CMK (cell line): ENCODE measurements at regions not wholly inside any gene's neighbourhood (a gene's known extent, or its start where the extent isn't known, plus 50 kb on each side); places are given as distances from the start of the nearest gene placed in this dataset.
"Not testable (repeated sequence)": the region's sequence is repeated elsewhere in the genome, so short reads cannot be mapped to it uniquely, and the experiment has no call there.

Experiments
- DNase-seq: peaks from one replicate; pipeline ENCODE4 v3.0.0-alpha.2; 2010; ENCODE audit warnings: low read depth

- DNase-seq, result no peak
Observed at GRCh38 chr6:4259391-4259790, 124.0 kb upstream of the ECI2 start.

GRCh38 chr6:4258733-4259132 is 123.4 kb upstream of the ECI2 start:
- DNase-seq, result no peak

- no peak for DNase-seq
Observed at GRCh38 chr6:4256969-4257368, 121.6 kb upstream of the ECI2 start.

GRCh38 chr6:4253604-4254231 is 118.3 kb upstream of the ECI2 start:
- no peak for DNase-seq

GRCh38 chr6:4252445-4252844 is 117.1 kb upstream of the ECI2 start:
- not testable (repeated sequence) for DNase-seq

GRCh38 chr6:4250645-4251044 is 115.3 kb upstream of the ECI2 start:
- no peak for DNase-seq

- DNase-seq, result not testable (repeated sequence)
Observed at GRCh38 chr6:4243832-4244231, 108.5 kb upstream of the ECI2 start.

- DNase-seq, result no peak
Observed at GRCh38 chr6:4243237-4243636, 107.9 kb upstream of the ECI2 start.

- DNase-seq, result no peak
Observed at GRCh38 chr6:4242601-4243000, 107.2 kb upstream of the ECI2 start.

- DNase-seq, result no peak
Observed at GRCh38 chr6:4240148-4240547, 104.8 kb upstream of the ECI2 start.

- DNase-seq, result no peak
Observed at GRCh38 chr6:4225161-4225872, 89.9 kb upstream of the ECI2 start.

GRCh38 chr6:4224067-4224978 is 88.9 kb upstream of the ECI2 start:
- no peak for DNase-seq

GRCh38 chr6:4220558-4220957 is 85.2 kb upstream of the ECI2 start:
- DNase-seq, result no peak

- not testable (repeated sequence) for DNase-seq
Observed at GRCh38 chr6:4218619-4219317, 83.4 kb upstream of the ECI2 start.

- DNase-seq, result no peak
Observed at GRCh38 chr6:4212588-4212987, 77.2 kb upstream of the ECI2 start.

GRCh38 chr6:4210629-4211419 is 75.4 kb upstream of the ECI2 start:
- no peak for DNase-seq

- no peak for DNase-seq
Observed at GRCh38 chr6:4209196-4209595, 73.8 kb upstream of the ECI2 start.

- DNase-seq, result no peak
Observed at GRCh38 chr6:4208158-4208557, 72.8 kb upstream of the ECI2 start.

GRCh38 chr6:4203642-4204417 is 68.5 kb upstream of the ECI2 start:
- not testable (repeated sequence) for DNase-seq

- DNase-seq, result no peak
Observed at GRCh38 chr6:4192627-4193026, 57.3 kb upstream of the ECI2 start.

GRCh38 chr6:4192173-4192572 is 56.8 kb upstream of the ECI2 start:
- DNase-seq, result no peak
